HCT116 (cell line): ENCODE measurements at regions not wholly inside any gene's neighbourhood (a gene's known extent, or its start where the extent isn't known, plus 50 kb on each side); places are given as distances from the start of the nearest gene placed in this dataset.

ENCODE experiments used
- ELF1 ChIP-seq: IDR thresholded peaks from 2 replicates; pipeline ENCODE4 v1.6.1; 2012; ENCODE audit warnings: low read depth, borderline replicate concordance
- EZH2 ChIP-seq: fragments of 200-600 bp; sonication (generic); IDR thresholded peaks from 2 replicates; pipeline ENCODE4 v1.6.1; 2017; ENCODE audit warnings: antibody characterized with exemption, mixed run types
- EZH2phosphoT487 ChIP-seq: fragments of 200-600 bp; IDR thresholded peaks from 2 replicates; pipeline ENCODE4 v1.6.1; 2018; ENCODE audit warnings: antibody characterized with exemption, borderline replicate concordance
- POLR2A ChIP-seq: IDR thresholded peaks from 2 replicates; pipeline ENCODE4 v1.7.0; 2011; ENCODE audit warnings: borderline replicate concordance; ENCODE audit not compliant: insufficient read depth, insufficient read length; ENCODE audit errors: extremely low read depth
- RAD21 ChIP-seq: IDR thresholded peaks from 2 replicates; pipeline ENCODE4 v1.6.1; 2012; ENCODE audit warnings: low read depth, mild to moderate bottlenecking
- SP1 ChIP-seq: IDR thresholded peaks from 2 replicates; pipeline ENCODE4 v1.6.1; 2012; ENCODE audit warnings: low read depth
- TF ChIP-seq, protein P1 (sequence below): IDR thresholded peaks from 2 replicates; pipeline ENCODE4 v1.6.1; 2012
- TF ChIP-seq, protein P2 (sequence below), 3 experiments: fragments of 200-600 bp in 1 of 3; sonication (generic) in 1 of 3; IDR thresholded peaks in 2 of 3; conservative IDR thresholded peaks in 1 of 3; 2 replicates each; pipeline ENCODE4 v1.5.1; 2012 to 2017; ENCODE audit warnings: low read depth in 2 of 3, low read length in 2 of 3, antibody characterized with exemption in 1 of 3, borderline replicate concordance in 1 of 3, control low read depth in 1 of 3, mild to moderate bottlenecking in 1 of 3, mixed read lengths in 1 of 3, mixed run types in 1 of 3, moderate library complexity in 1 of 3; ENCODE audit not compliant: insufficient read depth in 1 of 3
- TF ChIP-seq, protein P3 (sequence below): IDR thresholded peaks from 2 replicates; pipeline ENCODE4 v1.6.1; 2012; ENCODE audit warnings: low read depth

DNA sequence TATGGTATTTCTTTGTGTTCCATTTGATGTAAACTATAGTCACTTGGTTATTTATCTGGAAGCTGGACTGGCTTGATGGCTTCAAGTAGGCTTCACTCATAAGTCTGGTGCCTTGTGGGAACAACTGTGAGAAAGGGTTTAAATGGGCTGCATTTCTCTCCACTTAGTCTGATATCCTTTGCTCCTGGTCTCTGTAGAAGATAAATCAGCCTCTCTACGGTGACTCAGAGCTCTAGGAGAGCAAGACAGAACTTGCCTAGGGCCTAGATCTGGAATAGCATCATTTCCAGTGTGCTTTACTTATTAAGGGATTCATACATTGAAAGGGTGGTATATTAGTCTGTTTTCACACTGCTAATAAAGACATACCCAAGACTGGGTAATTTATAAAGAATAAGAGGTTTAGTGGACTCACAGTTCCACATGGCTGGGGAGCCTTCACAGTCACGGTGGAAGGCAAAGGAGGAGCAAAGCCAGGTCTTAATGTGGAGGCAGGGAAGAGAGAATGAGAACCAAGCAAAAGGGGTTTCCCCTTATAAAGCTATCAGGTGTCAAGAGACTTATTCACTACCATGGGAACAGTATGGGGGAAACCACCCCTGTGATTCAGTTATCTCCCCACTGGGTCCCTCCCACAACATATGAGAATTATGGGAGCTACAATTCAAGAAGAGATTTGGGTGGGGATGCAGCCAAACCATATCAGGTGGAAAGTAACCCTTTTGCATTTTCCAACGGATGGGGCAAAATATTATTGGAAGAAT lies 1746.4 kb upstream of the PCDH7 start:
- TF ChIP-seq RAD21: no peak
- no peak for TF ChIP-seq EZH2phosphoT487
- TF ChIP-seq EZH2: no peak
- TF ChIP-seq, protein P1, sequence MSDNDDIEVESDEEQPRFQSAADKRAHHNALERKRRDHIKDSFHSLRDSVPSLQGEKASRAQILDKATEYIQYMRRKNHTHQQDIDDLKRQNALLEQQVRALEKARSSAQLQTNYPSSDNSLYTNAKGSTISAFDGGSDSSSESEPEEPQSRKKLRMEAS: no peak
- TF ChIP-seq, protein P2, sequence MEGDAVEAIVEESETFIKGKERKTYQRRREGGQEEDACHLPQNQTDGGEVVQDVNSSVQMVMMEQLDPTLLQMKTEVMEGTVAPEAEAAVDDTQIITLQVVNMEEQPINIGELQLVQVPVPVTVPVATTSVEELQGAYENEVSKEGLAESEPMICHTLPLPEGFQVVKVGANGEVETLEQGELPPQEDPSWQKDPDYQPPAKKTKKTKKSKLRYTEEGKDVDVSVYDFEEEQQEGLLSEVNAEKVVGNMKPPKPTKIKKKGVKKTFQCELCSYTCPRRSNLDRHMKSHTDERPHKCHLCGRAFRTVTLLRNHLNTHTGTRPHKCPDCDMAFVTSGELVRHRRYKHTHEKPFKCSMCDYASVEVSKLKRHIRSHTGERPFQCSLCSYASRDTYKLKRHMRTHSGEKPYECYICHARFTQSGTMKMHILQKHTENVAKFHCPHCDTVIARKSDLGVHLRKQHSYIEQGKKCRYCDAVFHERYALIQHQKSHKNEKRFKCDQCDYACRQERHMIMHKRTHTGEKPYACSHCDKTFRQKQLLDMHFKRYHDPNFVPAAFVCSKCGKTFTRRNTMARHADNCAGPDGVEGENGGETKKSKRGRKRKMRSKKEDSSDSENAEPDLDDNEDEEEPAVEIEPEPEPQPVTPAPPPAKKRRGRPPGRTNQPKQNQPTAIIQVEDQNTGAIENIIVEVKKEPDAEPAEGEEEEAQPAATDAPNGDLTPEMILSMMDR (IDR thresholded peaks at IDR 0.05 in 2 of 3, conservative IDR thresholded peaks at IDR 0.05 in 1 of 3; ENCODE audit: borderline replicate concordance in 1 of 3, insufficient read depth in 1 of 3, low read depth in 2 of 3, low read length in 2 of 3): no peak
- no peak for TF ChIP-seq SP1
- TF ChIP-seq ELF1: no peak
- TF ChIP-seq POLR2A: no peak
- TF ChIP-seq, protein P3, sequence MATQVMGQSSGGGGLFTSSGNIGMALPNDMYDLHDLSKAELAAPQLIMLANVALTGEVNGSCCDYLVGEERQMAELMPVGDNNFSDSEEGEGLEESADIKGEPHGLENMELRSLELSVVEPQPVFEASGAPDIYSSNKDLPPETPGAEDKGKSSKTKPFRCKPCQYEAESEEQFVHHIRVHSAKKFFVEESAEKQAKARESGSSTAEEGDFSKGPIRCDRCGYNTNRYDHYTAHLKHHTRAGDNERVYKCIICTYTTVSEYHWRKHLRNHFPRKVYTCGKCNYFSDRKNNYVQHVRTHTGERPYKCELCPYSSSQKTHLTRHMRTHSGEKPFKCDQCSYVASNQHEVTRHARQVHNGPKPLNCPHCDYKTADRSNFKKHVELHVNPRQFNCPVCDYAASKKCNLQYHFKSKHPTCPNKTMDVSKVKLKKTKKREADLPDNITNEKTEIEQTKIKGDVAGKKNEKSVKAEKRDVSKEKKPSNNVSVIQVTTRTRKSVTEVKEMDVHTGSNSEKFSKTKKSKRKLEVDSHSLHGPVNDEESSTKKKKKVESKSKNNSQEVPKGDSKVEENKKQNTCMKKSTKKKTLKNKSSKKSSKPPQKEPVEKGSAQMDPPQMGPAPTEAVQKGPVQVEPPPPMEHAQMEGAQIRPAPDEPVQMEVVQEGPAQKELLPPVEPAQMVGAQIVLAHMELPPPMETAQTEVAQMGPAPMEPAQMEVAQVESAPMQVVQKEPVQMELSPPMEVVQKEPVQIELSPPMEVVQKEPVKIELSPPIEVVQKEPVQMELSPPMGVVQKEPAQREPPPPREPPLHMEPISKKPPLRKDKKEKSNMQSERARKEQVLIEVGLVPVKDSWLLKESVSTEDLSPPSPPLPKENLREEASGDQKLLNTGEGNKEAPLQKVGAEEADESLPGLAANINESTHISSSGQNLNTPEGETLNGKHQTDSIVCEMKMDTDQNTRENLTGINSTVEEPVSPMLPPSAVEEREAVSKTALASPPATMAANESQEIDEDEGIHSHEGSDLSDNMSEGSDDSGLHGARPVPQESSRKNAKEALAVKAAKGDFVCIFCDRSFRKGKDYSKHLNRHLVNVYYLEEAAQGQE: no peak
